HG03439 (cell line): ENCODE measurements at regions not wholly inside any gene's neighbourhood (a gene's known extent, or its start where the extent isn't known, plus 50 kb on each side); places are given as distances from the start of the nearest gene placed in this dataset.

Experiments used
- ATAC-seq: cut with Tn5 transposase; IDR thresholded peaks from one replicate; pipeline ENCODE4 v1.9.1; 2021; ENCODE audit warnings: mild to moderate bottlenecking, moderate library complexity; ENCODE audit not compliant: unreplicated experiment

DNA sequence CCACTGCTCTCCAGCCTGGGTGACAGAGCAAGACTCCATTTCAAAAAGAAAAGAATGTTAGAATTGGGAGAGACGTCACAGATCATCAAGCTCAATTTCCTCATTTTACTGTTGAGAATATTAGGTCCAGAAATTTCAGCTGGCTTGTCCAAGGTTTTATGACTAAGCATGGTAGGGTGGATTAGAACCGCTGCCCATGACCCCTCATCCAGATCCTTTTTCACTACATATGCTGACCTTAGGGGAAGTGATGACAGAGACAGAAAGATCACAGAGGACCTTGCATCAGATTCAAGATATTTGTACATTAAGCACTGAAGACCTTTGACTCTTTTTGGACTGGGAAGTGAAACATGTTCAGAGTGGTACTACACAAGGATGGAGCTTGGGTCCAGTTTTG lies 134.5 kb downstream of the ADAMTS15 start:
- no peak for ATAC-seq

DNA sequence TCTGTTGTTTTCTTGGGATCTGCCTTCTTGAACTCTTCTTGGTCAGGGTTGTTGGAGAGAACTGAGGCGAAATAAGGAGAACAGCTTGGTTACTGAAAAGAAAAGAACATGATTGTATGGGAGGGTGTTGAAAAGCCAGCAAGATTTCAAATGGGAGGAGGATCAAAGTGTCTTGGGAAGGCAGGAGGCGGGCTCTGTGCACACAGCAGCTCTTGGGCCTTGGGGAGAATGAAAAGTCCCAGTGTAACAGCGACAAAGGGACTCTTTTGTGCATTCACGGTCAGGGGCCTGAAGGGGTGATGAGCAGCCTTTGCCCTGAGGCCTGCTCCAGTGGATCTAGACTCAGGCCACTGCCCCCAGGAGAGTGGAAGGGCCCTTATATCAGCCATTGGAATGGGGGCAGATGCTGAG lies 135.4 kb downstream of the ADAMTS15 start:
- ATAC-seq: no peak

DNA sequence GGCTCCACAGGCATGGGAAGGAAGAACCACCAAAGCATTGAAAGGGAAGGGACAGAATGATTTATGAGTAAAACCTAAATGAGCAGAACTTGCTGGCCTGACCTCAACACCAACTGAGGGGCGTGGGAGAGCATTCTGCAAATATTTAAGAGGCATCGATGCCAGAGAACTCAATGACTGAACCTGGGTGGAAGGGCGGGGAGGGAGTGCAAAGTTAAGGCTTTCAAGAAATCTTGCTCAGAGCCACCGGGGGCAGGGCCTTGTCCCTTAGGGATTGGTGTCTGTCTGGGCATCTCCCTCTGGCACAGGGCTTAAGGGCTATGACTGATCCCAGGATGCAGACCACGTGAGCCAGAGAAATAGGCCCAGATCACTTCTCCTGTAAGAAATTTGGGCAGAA lies 137.1 kb downstream of the ADAMTS15 start:
- no peak for ATAC-seq

DNA sequence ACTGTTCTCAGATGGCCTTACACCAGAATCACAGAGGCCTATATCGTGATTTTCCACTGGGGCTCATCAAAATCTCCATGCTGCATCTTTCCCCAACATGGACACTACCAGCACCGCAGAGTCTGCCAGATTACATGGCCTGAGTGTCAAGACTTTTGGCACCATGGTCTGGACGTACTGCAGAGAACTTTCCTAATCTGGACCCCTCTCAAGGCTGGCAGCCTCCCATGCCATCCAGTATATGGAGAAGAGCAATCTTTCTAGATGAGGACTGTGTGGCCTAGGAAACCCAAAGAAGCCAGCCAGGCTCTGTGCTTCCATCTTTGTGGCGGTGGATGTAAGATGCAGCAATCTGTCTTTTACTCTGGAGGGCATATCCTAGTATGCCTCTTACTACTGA lies 139.2 kb downstream of the ADAMTS15 start:
- ATAC-seq: no peak

DNA sequence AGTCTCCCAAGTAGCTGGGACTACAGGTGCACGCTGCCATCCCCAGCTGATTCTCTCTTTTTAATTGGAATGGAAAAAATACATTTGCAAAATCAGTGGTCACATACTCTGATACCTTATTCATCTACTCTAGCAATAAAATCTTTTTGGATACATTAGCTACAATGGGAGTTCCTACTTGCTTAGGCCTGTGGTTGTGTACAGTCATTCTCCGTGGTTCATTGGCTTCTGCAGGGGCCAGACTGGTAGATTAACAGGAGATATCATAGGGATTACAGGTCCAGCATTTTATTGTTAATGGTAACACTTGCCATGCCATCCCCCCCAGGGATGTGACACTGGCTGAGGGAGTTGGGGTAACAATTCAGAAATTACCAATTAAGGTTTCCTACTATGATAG lies 140.0 kb downstream of the ADAMTS15 start:
- no peak for ATAC-seq

DNA sequence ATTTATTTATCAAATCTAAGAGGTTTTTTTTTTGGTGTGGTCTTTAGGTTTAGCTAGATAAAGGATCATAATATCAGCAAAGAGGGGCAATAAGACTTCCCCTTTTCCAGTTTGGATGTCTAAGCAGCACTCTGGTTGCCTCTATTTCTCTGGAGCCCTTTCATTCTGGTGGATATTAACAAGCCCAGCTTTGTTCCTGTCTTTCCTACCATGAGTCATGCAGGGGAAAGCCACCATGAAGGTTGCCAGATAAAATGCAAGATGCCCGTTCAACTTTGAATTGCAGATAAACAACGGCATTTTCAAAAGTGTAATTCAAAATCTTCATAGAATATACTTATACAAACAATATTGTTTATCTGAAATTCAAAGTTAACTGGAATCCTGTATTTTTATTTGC lies 143.6 kb downstream of the ADAMTS15 start:
- no peak for ATAC-seq

DNA sequence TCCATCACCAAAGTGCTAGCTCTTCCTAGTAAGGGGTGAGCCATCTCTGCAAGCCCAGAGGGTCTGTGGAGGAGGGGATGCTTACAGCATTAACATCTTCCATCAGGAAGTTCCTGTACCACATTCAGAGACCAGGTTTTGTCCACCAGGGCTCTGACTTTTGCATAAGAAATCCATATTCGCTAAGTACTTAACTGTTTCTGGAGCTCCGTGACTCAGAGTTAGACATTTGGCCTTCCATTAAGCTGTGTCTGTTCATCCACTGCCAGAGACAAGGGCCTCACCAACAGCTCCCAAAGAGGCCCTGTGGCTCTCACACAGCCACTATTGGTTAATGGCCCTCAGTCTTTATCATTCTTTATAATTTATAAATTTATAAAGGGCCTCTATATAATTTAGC lies 144.6 kb downstream of the ADAMTS15 start:
- ATAC-seq: no peak

DNA sequence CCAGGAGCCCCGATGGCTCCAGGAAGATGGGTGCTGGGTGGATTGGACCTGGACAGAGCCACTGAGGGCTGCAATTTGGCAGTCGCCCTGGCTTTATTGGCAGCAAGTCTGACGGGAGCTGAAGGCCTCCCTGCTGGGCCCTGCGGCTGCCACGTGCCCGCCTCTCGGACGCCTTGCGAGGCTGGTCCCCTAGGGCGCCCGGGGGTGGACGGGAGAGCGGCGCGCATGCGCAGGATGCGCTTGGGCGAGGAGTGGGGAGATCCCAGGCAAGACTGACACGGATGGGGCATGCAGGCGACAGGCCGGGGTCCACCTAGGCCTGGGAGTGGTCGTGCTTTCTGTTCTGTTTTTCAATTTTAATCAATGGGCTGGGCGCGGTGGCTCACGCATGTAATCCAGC lies 150.0 kb downstream of the ADAMTS15 start:
- ATAC-seq: no peak

DNA sequence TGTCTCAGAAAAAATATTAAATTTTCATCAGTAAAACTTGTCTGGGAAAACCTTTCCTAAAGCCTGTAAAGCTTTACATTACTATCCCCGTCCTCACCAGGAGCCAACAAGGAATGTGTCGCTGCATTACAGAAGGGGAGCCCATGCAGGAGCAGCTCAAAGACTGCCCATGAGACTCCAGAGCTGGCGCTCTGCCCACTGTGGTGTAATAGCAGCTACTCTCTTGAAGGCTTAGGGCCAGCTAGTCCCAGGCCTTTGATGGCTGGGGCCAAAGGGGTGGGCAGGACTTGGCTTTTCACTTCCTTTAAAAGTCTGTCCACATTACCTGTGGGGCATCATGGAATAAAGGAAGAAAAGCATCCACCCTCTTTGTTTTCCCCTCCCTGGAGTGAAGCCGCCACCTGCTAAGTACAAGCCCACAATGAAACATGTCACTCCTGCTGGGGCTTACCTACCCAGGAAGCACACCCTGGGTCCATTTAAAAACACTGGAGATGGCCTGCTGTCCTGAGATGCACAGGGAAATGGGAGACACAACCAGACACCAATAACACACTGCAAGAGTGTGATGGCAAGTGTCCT lies 150.7 kb downstream of the ADAMTS15 start:
- no peak for ATAC-seq

DNA sequence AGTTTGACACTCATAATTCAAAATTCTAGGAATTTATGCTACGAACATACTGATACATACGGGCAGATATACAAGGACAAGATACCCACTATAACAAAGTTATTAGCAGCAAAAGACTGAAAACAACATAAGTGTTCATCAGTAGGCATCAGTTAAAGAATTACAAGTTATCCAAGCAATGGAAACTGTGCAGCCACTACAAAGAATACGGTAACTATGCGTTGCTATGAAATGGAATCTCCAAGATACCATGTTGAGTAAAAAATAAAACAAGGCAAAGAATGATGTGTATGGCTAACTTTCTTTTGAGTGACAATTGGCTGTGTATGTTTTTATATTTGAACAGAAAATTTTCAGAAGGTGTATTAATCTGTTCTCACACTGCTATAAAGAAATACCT lies 151.7 kb downstream of the ADAMTS15 start:
- no peak for ATAC-seq

DNA sequence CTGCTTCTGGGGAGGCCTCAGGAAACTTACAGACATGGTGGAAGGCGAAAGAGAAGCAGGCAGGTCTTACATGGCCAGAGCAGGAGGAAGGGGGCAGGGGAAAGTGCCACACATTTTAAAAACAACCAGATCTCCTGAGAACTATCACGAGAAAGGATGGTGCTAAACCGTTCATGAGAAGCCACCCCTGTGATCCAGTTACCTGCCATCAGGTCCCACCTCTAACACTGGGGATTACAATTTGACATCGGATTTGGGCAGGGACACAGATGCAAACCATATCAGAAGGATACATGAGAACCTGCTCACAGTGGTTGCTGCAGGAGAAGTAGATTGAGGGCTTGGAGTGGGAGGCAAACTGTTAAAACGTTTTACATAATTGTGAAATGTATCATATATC lies 152.2 kb downstream of the ADAMTS15 start:
- no peak for ATAC-seq

DNA sequence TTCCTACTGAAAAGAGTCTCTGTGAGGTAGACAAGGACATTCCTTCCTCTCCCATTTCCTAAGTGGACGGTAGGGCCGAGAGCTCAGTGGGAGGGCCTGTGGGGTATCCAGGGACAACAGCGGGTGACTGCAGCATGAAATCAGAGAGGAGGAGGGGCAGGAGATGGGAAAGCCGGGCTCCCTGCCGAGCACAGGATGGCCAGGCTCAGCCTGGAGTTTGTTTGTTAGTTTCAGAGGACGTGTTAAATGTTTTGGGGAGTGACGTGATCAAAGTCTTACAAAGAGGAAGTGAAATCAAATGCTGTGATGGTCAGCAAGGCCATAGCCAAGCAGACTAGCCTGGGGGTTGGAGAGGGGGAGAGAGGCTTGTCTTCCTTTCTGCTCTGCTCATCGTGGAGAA lies 152.7 kb downstream of the ADAMTS15 start:
- ATAC-seq: no peak

DNA sequence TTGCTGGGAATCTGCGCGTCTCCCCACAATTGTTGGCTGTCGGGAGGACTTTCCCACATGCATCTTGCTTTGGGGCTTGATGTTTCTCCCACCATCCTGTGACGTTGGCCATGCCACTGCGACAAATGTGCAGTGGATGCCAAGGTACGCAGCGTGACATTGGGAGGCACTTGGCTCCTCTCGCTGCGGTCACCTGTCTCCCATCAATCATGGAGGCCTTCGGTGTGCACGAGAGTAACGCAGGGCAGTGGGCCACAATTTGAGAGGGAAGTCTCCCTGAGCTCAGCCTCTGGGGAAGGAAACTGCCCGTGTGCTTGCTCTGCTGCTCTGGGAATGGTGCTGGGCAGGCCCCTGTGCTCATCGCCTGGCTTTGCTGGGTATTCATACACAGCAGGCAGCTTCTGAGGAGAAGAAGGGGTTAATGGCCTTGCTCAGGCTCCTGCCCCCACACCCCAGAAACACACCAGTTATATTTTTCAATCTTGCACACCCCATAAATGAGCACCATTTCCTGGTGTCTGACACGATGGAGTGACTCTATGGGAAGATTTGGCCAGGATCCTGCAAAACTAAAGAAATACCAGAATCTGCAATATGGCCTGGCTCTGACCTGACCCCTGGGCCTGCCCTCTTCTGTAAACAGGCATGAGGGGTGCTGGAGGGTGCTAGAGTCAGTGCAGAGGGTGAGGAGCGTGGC lies 153.5 kb downstream of the ADAMTS15 start:
- no peak for ATAC-seq

DNA sequence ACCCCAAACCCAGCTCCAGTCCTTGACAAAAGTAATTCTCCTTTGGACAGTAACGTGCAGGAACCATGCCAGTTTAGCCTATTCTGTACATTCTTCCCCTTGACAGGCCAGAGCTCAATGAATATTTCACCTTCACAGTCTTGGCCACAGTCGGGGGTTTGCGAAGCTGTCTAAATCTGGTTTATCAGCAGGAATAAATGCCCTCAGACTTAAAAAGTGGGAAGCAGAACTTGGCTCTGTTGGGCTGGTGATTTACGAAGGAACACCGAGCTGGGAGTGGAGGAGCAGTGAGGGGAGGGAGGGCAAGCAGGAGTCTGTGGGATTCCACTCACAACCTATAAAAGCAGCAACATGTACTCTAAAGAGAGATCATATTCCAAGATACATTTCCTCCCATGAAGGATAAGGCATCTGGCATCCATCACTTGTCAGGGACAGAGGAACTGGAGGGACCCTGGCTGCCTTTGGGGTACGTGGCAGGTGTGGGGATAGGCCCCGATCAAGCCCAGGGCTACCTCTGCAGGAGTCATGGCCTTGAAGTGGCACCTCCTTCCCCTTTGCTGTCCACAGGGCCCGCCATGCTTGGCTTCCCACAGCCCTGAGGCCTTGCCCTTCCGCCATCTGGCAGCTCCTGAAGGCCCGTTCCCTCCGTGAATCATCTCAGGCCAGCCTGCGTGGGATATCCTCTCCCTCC lies 154.3 kb downstream of the ADAMTS15 start:
- no peak for ATAC-seq

DNA sequence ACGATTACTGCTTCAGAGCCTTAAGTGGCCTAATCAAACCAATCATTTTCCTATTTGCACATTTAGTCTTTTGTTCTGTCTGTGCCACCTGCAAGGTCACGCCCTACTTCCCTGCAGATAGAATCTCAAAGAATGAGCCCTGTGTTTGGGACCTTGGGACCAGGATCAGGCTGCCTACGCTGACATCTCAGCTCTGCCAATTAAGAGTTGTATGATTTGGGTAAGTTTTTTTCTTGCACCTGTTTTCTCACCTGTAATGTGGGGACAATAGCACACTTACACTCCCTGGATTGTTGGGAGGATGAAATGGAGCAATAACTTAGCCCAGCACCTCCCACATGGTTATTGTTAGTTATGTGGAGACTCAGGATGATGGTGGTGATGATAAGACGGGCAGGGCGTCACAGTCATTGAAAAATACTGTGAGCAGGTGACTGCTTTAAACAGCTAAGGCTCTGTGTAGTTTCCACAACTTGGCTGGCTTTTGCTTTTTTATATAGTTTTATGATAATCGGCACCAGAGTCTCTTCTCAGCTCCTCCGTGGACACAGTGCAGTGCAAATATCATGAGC lies 155.0 kb downstream of the ADAMTS15 start:
- ATAC-seq: no peak

DNA sequence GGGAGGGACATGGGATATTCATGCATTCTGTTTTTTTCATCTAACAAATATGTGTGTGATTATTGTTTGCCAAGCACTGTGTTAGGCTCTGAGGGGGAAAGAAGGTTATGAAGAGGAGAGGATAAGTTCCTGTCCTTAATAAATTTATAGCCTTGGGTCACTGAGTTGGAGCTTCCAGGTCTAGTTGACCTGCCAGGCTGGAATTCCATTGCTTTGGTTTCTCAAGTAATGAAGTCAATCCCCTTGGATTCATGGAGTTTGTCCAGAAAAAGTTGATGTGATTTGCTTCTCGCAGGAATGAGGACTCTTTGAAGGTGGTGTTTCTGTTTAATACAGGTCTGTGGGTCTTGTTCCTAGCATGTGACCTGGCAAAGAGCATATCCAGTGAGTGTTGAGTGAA lies 156.2 kb downstream of the ADAMTS15 start:
- no peak for ATAC-seq

DNA sequence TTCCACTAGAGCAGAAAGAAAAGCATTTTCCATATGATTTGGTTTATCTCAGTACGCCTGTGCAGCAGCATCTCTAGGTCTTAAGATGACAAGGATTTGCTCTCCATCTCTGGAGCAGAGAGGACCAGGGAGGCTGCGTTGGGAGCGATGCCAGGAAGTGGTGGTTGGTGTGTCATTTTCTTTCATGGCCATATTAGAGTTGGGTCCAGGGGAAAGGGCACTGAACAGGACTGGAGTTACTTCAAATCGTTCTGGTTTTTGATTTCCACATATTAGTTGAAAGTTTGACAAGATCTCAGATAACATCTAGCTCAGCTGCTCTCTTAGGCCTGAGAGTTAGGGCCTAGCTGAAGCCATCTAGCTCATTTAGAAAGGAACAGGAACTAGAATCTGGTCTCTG lies 157.7 kb downstream of the ADAMTS15 start:
- ATAC-seq: no peak

DNA sequence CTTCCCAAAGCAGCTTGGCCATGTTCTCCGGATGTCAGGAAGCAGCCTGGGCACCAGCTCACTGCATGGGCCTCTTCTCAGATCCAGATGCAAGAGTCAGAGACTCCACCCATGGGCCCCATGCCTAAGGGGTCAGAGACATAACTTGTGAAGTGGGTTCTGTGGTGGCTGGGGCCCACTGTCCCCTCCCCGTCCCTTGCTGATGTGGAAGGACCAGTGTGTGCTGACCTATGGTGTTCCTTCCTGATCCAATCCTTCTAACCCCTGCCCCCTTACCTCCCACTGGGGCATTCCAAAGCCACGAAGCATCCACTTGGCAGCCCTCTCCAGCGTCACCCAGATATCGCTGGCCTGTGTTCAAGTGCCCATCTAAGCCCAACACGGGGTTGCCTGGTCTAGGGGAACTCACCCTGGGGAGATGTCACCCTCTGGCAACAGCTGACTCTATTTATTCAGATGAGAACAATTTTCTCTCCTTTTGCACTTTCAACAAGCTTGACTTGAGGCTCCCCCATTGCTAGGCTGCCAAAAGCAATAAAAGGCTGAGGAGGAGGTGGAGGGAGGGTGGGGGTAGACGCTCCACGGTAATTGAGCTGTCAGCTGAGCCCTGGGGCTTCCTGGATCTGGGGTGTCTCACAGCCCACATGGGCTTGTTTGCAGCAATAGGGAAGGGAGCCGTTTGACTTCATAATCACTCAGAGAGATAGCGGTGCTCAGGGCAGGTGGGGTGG lies 158.5 kb downstream of the ADAMTS15 start:
- no peak for ATAC-seq

DNA sequence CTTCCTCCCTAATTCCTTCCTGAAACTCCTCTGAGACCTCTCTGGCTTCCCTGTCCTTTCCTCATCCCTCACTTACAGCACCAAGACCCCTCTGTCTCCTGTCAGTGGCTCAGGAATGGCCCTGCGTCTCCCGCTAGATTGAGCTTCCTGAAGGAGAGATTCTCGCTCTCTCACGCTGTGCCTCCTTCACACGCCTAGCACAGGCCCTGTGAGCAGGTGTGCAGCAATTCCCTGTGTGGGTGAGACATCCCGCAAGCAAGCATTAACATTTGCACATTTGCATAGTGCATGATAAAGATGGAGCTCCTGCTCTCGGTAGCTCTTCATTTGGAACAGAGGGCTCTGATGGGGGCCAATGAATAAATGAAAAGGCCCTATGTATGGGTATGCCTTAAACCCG lies 159.8 kb downstream of the ADAMTS15 start:
- ATAC-seq: no peak

DNA sequence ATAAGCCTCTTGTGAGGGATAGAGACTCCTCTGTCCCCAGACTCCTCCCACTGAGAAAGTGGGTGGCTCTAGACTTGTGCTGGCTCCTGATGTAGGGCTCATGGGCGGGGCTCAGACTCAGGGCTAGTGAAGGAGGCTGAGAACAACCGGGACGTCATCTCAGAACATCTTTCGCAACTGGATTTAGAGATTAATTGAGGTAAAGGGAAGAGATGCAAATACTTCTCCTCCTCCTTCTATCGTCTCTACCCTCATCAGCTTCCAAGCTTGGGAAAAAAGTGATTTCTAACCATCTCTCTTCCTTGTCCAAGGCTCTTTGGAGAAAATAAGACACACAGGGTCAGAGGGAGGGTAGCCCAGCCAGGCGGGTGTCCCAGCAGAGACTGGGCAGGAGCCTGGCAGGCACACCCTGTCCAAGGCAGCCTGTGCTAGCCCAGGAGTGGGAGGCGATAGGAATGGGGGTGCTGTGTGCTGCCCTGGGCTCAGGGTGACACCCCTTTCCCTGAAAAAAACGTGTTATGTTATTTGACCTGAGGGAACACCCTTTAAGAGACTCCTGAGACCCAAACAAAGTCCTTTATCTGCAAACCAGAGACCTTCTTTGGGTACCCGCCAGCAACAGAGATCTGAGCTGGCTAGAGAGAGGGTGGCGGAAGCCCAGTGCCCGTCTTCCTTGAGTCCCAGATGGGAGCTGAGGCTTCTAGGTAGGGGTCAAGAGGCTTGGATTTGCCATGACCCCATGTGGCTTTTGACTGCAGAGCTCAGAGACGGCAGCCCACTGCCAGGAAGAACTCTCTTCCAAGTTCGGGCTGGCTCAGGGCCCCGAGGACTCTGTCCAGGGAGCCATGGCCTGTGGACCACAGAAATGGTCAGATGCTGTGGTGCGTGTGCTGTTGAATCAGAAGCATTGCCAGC lies 160.9 kb downstream of the ADAMTS15 start:
- no peak for ATAC-seq
